GM19043 (cell line): ENCODE measurements at regions not wholly inside any gene's neighbourhood (a gene's known extent, or its start where the extent isn't known, plus 50 kb on each side); places are given as distances from the start of the nearest gene placed in this dataset.

Experiments
- ATAC-seq: cut with Tn5 transposase; IDR thresholded peaks from one replicate; pipeline ENCODE4 v1.9.1; 2021; ENCODE audit warnings: low read depth; ENCODE audit not compliant: unreplicated experiment

- ATAC-seq = no peak
These were observed 344.0 kb upstream of the FAT3 start for GRCh38 chr11:91880660-91881059.

- ATAC-seq = no peak
These were observed 347.9 kb upstream of the FAT3 start for GRCh38 chr11:91876746-91877145.

- no peak for ATAC-seq
These were observed 352.4 kb upstream of the FAT3 start for GRCh38 chr11:91872243-91872642.

- no peak for ATAC-seq
These were observed 352.8 kb upstream of the FAT3 start for GRCh38 chr11:91871791-91872190.

- ATAC-seq = no peak
These were observed 353.6 kb upstream of the FAT3 start for GRCh38 chr11:91871048-91871447.

GRCh38 chr11:91869686-91870085, 354.9 kb upstream of the FAT3 start:
- no peak for ATAC-seq

GRCh38 chr11:91866642-91867041, 358.0 kb upstream of the FAT3 start:
- ATAC-seq = no peak

GRCh38 chr11:91860661-91861060, 364.0 kb upstream of the FAT3 start:
- no peak for ATAC-seq

- ATAC-seq = no peak
These were observed 365.0 kb upstream of the FAT3 start for GRCh38 chr11:91859666-91860065.

- no peak for ATAC-seq
These were observed 367.4 kb upstream of the FAT3 start for GRCh38 chr11:91857179-91857578.

GRCh38 chr11:91854780-91855179, 369.8 kb upstream of the FAT3 start:
- no peak for ATAC-seq

GRCh38 chr11:91854171-91854570, 370.4 kb upstream of the FAT3 start:
- ATAC-seq = no peak

GRCh38 chr11:91851908-91852307, 372.7 kb upstream of the FAT3 start:
- ATAC-seq = no peak

- ATAC-seq = no peak
These were observed 373.9 kb upstream of the FAT3 start for GRCh38 chr11:91850533-91851275.

GRCh38 chr11:91850021-91850420, 374.6 kb upstream of the FAT3 start:
- no peak for ATAC-seq

- no peak for ATAC-seq
These were observed 378.0 kb upstream of the FAT3 start for GRCh38 chr11:91846649-91847048.

- ATAC-seq = no peak
These were observed 378.6 kb upstream of the FAT3 start for GRCh38 chr11:91846002-91846401.

GRCh38 chr11:91840640-91841240, 383.9 kb upstream of the FAT3 start:
- no peak for ATAC-seq

- no peak for ATAC-seq
These were observed 386.9 kb upstream of the FAT3 start for GRCh38 chr11:91837411-91838330.

GRCh38 chr11:91835051-91835560, 389.5 kb upstream of the FAT3 start:
- no peak for ATAC-seq

GRCh38 chr11:91828901-91829300, 395.7 kb upstream of the FAT3 start:
- no peak for ATAC-seq
